Tibial nerve (tissue), 4 donors: ENCODE measurements at regions not wholly inside any gene's neighbourhood (a gene's known extent, or its start where the extent isn't known, plus 50 kb on each side); places are given as distances from the start of the nearest gene placed in this dataset.

Source experiments
- CTCF ChIP-seq, 5 experiments: fragments of 200-600 bp in 3 of 5; fragments of 450-650 bp in 2 of 5; sonication (generic) in 3 of 5; IDR thresholded peaks; one replicate each; pipeline ENCODE4 v1.5.1; 2016 to 2019; ENCODE audit warnings: antibody characterized with exemption in 5 of 5, mild to moderate bottlenecking in 3 of 5, moderate library complexity in 2 of 5
- EP300 ChIP-seq, 2 donors: sonication (generic); formaldehyde crosslinking; IDR thresholded peaks; one replicate each; pipeline ENCODE4 v1.6.1; 2017; ENCODE audit warnings: antibody characterized with exemption in 2 of 2, mild to moderate bottlenecking in 1 of 2
- POLR2A ChIP-seq, 2 donors: fragments of 450-650 bp; IDR thresholded peaks; one replicate each; pipeline ENCODE4 v1.6.1; 2017; ENCODE audit warnings: antibody characterized with exemption in 2 of 2, mild to moderate bottlenecking in 2 of 2, moderate library complexity in 2 of 2

DNA sequence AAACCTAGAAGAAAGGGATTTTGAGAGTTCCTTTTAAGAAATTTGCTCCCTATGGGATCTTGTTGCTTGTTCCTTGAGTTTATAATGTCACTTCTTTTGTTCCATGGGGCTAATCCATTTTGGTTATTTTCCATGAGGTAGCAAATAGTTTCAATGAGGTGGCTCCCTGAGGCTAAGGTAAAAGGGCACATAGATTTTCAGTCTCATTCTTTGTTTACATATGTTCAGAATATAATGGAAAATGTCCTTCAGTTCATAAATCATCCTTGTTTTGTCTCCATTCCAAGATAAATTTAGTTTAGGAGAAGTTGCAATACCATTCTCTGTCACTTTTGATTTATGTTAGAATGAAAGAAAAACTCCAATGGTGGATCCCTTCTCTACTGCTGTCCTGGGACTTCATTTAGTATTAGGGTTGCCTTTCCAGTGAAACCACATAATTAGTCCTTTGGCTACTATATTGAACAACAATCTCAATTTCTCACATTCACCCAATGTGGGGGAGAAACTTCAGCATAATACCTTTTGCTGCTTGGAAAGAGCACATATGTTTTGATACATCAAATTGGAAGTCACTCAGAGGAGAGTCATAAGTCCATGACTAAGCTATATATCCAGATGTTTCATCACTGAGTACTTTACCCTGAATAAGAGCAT is 80.9 kb upstream of the ADAMTS5 start:
- TF ChIP-seq EP300 (IDR thresholded peaks at IDR 0.05), result no peak
- no peak for TF ChIP-seq CTCF (IDR thresholded peaks at IDR 0.05)
- no peak for TF ChIP-seq POLR2A (IDR thresholded peaks at IDR 0.05)
